T-cell (primary cell): ENCODE measurements at regions not wholly inside any gene's neighbourhood (a gene's known extent, or its start where the extent isn't known, plus 50 kb on each side); places are given as distances from the start of the nearest gene placed in this dataset.
A peak's percentile ranks its signal among the peaks of the same experiment; 100 is the strongest.

Experiments used
- ATAC-seq, 4 experiments: fragments of 200-7000 bp in 3 of 4; fragments of 150-1000 bp in 1 of 4; cut with Tn5 transposase; replicated peaks in 1 of 4; 1 replicate in 3 of 4; 2 replicates in 1 of 4; pipeline ENCODE4 v1.10.0; 2021; ENCODE audit warnings: moderate library complexity in 3 of 4, mild to moderate bottlenecking in 2 of 4, moderate number of reproducible peaks in 1 of 4
- CTCF ChIA-PET, 2 donors: fragments of 300-600 bp; sonication (Branson Sonifier 250); formaldehyde crosslinking; loops; one replicate each; lab custom pipeline; 2022; ENCODE audit warnings: antibody characterized with exemption in 2 of 2; lab: Charles Lee
- POLR2A ChIA-PET, 2 donors: fragments of 300-600 bp; sonication (Branson Sonifier 250); formaldehyde crosslinking; loops; one replicate each; lab custom pipeline; 2022; ENCODE audit warnings: antibody characterized with exemption in 2 of 2; lab: Charles Lee
- DNase-seq, 35 experiments: peaks; one replicate each; pipeline versions ENCODE4 v3.0.0 to v3.0.0-alpha.2; 2013 to 2023
- H3K27ac ChIP-seq: one replicate; pipeline ENCODE4 v1.5.1; 2013; ENCODE audit warnings: low read length
- H3K27me3 ChIP-seq, 2 experiments: replicated peaks in 1 of 2; 1 replicate in 1 of 2; 2 replicates in 1 of 2; pipeline versions ENCODE4 v1.6.1 to v1.7.0; 2013; ENCODE audit warnings: low read length in 1 of 2, mixed read lengths in 1 of 2; ENCODE audit not compliant: control insufficient read depth in 2 of 2, insufficient read depth in 2 of 2; ENCODE audit errors: extremely low read depth in 1 of 2
- H3K36me3 ChIP-seq, 2 donors: 1 replicate in 1 of 2; 2 replicates in 1 of 2; pipeline versions ENCODE4 v1.6.1 to v1.7.0; 2013; ENCODE audit warnings: low read length in 1 of 2; ENCODE audit not compliant: control insufficient read depth in 2 of 2, insufficient read depth in 1 of 2; ENCODE audit errors: extremely low read depth in 1 of 2
- H3K4me1 ChIP-seq, 2 experiments: 1 replicate in 1 of 2; 2 replicates in 1 of 2; pipeline versions ENCODE4 v1.6.1 to v1.7.0; 2013; ENCODE audit warnings: low read length in 2 of 2, mixed read lengths in 1 of 2; ENCODE audit not compliant: insufficient read depth in 2 of 2, control insufficient read depth in 1 of 2; ENCODE audit errors: extremely low read depth in 1 of 2
- H3K4me3 ChIP-seq, 2 donors: 1 replicate in 1 of 2; 2 replicates in 1 of 2; pipeline versions ENCODE4 v1.5.1 to v1.7.0; 2013; ENCODE audit warnings: mild to moderate bottlenecking in 2 of 2, low read length in 1 of 2, moderate library complexity in 1 of 2; ENCODE audit not compliant: control insufficient read depth in 1 of 2; ENCODE audit errors: extremely low read depth in 1 of 2
- H3K9me3 ChIP-seq: 2 replicates; pipeline ENCODE4 v1.7.0; 2013
- H3K27ac Mint-ChIP-seq, 2 donors: one replicate each; pipeline ENCODE4 v1.8.0; 2020 to 2021; ENCODE audit warnings: mild to moderate bottlenecking in 2 of 2, mixed read lengths in 2 of 2
- H3K27me3 Mint-ChIP-seq, 2 donors: one replicate each; pipeline ENCODE4 v1.8.0; 2021 to 2022; ENCODE audit warnings: mixed read lengths in 2 of 2
- H3K36me3 Mint-ChIP-seq: one replicate; pipeline ENCODE4 v1.8.0; 2021; ENCODE audit warnings: mixed read lengths
- H3K4me1 Mint-ChIP-seq, 3 donors: one replicate each; pipeline ENCODE4 v1.8.0; 2020 to 2022; ENCODE audit warnings: mixed read lengths in 3 of 3, mild to moderate bottlenecking in 1 of 3
- H3K4me3 Mint-ChIP-seq, 3 donors: one replicate each; pipeline ENCODE4 v1.8.0; 2020 to 2022; ENCODE audit warnings: mild to moderate bottlenecking in 3 of 3, mixed read lengths in 3 of 3, moderate library complexity in 3 of 3
- H3K9me3 Mint-ChIP-seq, 3 donors: one replicate each; pipeline ENCODE4 v1.8.0; 2020 to 2022; ENCODE audit warnings: mixed read lengths in 3 of 3
- WGBS: methylation state at CpG from one replicate; pipeline ENCODE4 v1.1.5; 2013; ENCODE audit warnings: missing lambda C conversion rate; ENCODE audit not compliant: insufficient coverage; 5-methylcytosine and 5-hydroxymethylcytosine counted together

DNA sequence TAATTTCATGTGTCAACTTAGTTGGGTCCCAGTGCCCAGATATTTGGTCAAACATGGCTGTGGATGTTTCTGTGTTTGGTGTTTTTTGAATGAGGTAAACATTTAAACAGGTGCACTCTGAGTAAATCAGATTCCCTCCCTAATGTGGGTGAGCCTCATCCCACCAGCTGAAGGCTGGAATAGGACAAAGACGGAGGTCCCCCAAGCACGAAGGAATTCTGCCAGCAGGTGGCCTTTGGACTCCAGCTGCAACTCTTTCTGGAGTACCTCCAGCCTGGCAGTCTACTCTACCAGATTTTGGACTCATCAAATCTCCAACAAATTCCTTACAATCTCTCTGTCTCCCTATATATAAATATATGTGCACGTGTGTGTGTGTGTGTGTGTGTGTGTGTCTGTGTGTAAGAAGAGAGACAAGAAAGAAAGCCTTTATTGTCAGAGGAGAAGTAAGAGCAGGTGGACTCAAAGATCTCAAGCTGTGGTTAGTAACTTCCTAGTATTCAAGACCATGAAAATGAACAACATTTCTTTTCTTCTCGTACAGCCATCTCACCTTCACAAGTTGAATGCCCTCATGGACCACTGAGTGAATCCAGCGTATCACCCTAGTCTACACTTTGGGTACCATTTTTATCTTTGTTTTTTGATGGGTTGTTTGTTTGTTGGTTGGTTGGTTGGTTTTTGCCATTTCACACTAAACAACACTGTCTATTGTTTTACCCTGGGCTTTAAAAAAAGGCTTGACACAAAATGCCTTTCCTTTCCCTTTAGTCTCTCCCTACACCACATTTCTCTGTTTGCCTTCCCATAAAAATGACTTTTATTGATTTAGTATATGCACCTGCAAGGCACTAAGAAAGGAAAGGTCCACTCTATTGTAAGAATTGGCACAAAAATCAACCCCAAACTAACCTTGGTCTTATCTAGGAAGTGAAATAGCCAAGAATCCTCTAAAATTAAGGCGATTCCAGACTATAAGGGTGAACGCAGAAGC is 118.7 kb downstream of the TENT4A start:
- 100% methylated on average over 1 of the region's 7 CpGs for WGBS
- no peaks in the 10 kb centered on the region for H3K36me3 ChIP-seq
- ATAC-seq (no peak), DNase-seq (no peak)
- H3K9me3 ChIP-seq, result no peaks in the 10 kb centered on the region
- no peak overlapping the region for H3K4me3 ChIP-seq
- no peak overlapping the region for H3K27ac Mint-ChIP-seq
- no peaks in the 10 kb centered on the region for H3K27me3 ChIP-seq
- no peak overlapping the region for H3K27ac ChIP-seq
- H3K4me1 Mint-ChIP-seq, result peaks cover 16 to 38% (median 36%) of the 10 kb centered on the region in 3 donors
- ChIA-PET CTCF (no interaction called here), POLR2A (no interaction called here)
- H3K9me3 Mint-ChIP-seq, result peaks cover 0 to 9% (median 0%) of the 10 kb centered on the region in 3 donors
- no peak overlapping the region for H3K4me3 Mint-ChIP-seq
- H3K4me1 ChIP-seq, result peaks cover 0 to 18% of the 10 kb centered on the region in 2 experiments
- H3K36me3 Mint-ChIP-seq, result no peaks in the 10 kb centered on the region
- no peaks in the 10 kb centered on the region for H3K27me3 Mint-ChIP-seq

DNA sequence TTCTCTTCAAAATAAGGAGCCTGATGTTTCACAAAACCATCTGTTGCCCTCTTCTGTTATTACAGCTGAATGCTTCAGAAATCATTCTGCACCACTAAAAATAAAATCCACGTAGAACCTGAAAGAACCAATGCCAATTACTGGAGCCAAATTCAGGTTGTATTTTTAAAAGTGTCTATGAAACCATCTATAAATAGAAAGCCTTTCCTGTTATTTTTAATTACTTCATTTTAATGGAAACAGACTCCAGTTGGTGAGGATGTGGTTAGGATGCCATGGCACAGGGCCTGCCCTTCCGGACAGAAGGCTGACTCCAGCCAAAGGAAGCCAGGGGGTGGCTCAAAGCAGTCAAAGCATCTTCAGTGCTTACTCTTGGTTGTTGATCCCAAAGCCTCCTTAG is 119.8 kb downstream of the TENT4A start:
- H3K36me3 Mint-ChIP-seq, result no peaks in the 10 kb centered on the region
- H3K4me3 Mint-ChIP-seq, result no peak overlapping the region
- H3K27me3 Mint-ChIP-seq, result peaks cover 0 to 3% of the 10 kb centered on the region in 2 donors
- no peaks in the 10 kb centered on the region for H3K9me3 ChIP-seq
- no peak overlapping the region for H3K27ac ChIP-seq
- H3K4me3 ChIP-seq, result no peak overlapping the region
- no peak for DNase-seq
- H3K27ac Mint-ChIP-seq, result no peak overlapping the region
- CTCF ChIA-PET, result no interaction called here
- 67% methylated on average over 1 of the region's 2 CpGs for WGBS
- no peaks in the 10 kb centered on the region for H3K36me3 ChIP-seq
- H3K4me1 Mint-ChIP-seq, result peaks cover 9 to 30% (median 28%) of the 10 kb centered on the region in 3 donors
- POLR2A ChIA-PET, result no interaction called here
- peaks cover 0 to 16% (median 4%) of the 10 kb centered on the region in 3 donors for H3K9me3 Mint-ChIP-seq
- H3K27me3 ChIP-seq, result no peaks in the 10 kb centered on the region
- ATAC-seq, result no peak
- H3K4me1 ChIP-seq, result peaks cover 0 to 14% of the 10 kb centered on the region in 2 experiments

DNA sequence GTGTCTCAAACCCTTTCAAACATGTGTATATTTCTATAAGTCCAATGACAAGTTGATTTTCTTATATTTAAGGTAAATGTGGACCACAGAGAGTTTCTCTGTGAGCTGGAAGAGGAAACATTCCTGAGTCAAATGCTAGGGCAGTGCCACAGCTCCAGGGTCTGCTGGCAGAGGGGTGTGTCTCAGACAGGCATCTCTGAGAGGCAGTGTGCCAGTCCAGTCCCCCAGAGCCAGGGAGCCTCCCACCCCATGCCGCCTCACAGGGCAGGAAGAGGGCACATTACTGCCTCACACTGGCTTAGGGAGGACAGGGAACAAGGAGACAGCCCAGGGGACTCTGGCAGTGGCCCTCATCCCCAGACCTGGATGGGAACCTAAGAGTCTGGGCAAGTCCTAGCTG is 120.2 kb downstream of the TENT4A start:
- WGBS, result 100% methylated on average over 1 of the region's 1 CpG
- Mint-ChIP-seq H3K27me3 (peaks cover 0 to 4% of the 10 kb centered on the region in 2 donors), H3K27ac (no peak overlapping the region), H3K9me3 (peaks cover 0 to 16% (median 4%) of the 10 kb centered on the region in 3 donors), H3K36me3 (no peaks in the 10 kb centered on the region), H3K4me1 (peaks cover 5 to 26% (median 25%) of the 10 kb centered on the region in 3 donors), H3K4me3 (no peak overlapping the region)
- Histone ChIP-seq H3K4me1 (peaks cover 0 to 14% of the 10 kb centered on the region in 2 experiments), H3K27me3 (no peaks in the 10 kb centered on the region), H3K9me3 (no peaks in the 10 kb centered on the region), H3K36me3 (no peaks in the 10 kb centered on the region), H3K4me3 (no peak overlapping the region), H3K27ac (no peak overlapping the region)
- CTCF ChIA-PET, result no interaction called here
- POLR2A ChIA-PET, result no interaction called here
- DNase-seq (no peak), ATAC-seq (no peak)

DNA sequence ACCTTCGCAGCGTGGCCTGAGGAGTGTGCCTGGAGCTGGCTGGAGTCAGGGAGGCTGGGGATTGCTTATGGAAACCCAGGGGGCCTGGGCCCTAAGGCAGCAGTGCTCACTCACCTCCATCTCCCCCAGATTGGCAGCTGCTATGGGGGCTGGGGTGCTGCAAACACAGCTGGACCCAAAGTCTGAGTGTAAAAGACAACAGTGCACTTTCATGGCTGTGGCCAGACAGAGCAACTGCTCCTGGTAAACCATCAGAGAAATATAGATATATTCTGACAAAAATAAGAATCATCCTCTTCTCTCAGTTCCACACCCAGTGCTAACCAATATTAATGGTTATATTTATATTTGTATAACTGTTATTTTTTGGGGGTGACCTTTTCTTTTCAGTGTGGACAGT is 123.9 kb downstream of the TENT4A start:
- Mint-ChIP-seq H3K27me3 (peaks cover 9% of the 10 kb centered on the region in 2 donors), H3K36me3 (no peaks in the 10 kb centered on the region), H3K27ac (no peak overlapping the region), H3K4me3 (no peak overlapping the region), H3K9me3 (peaks cover 0 to 7% (median 4%) of the 10 kb centered on the region in 3 donors), H3K4me1 (peaks cover 0 to 11% (median 8%) of the 10 kb centered on the region in 3 donors)
- Histone ChIP-seq H3K27me3 (no peaks in the 10 kb centered on the region), H3K36me3 (no peaks in the 10 kb centered on the region), H3K4me3 (no peak overlapping the region), H3K27ac (no peak overlapping the region), H3K4me1 (peaks cover 0 to 4% of the 10 kb centered on the region in 2 experiments), H3K9me3 (no peaks in the 10 kb centered on the region)
- no CpG with 5 or more reads among the region's 2 CpGs for WGBS
- ChIA-PET POLR2A (no interaction called here), CTCF (no interaction called here)
- DNase-seq, result no peak
- ATAC-seq, result no peak

DNA sequence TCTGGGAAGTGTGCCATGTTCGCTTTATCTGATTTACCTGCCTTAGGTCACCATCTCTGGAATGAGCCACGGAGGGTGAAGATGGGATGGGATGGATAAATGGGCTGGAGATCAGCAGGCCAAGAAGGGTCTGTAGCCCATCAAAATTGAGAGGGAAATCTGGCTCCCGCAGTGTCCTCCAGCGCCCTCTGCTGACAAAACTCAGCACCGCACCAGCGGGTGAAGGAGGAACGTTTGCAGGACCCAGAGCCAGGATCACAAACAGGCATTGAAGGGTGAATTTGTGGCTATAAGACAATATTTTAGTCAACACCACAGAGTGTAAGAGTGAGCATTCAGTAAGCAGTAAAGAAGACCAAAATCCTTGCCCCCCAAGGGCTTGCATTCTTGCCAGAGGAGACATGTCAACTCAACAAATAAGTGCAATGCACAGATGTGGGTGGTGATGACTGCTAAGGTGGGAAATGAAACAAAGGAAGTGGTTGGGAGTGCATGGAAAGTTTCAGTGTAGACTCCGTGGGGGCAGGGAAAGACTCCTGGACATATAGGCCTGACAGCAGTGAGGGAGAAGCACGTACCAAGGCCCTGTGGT is 124.4 kb downstream of the TENT4A start:
- Mint-ChIP-seq H3K4me1 (peaks cover 0 to 6% (median 3%) of the 10 kb centered on the region in 3 donors), H3K4me3 (no peak overlapping the region), H3K36me3 (no peaks in the 10 kb centered on the region), H3K27ac (no peak overlapping the region), H3K9me3 (peaks cover 0 to 7% (median 4%) of the 10 kb centered on the region in 3 donors), H3K27me3 (peaks cover 9% of the 10 kb centered on the region in 2 donors)
- peaks cover 0 to 4% of the 10 kb centered on the region in 2 experiments for H3K4me1 ChIP-seq
- H3K36me3 ChIP-seq, result no peaks in the 10 kb centered on the region
- WGBS, result 80% methylated on average over 4 of the region's 9 CpGs
- no peaks in the 10 kb centered on the region for H3K9me3 ChIP-seq
- ChIA-PET POLR2A (no interaction called here), CTCF (no interaction called here)
- DNase-seq (peak in 3 of 35 experiments; percentile 4 to 16 (median 6)), ATAC-seq (no peak)
- no peaks in the 10 kb centered on the region for H3K27me3 ChIP-seq
- H3K27ac ChIP-seq, result no peak overlapping the region
- no peak overlapping the region for H3K4me3 ChIP-seq

DNA sequence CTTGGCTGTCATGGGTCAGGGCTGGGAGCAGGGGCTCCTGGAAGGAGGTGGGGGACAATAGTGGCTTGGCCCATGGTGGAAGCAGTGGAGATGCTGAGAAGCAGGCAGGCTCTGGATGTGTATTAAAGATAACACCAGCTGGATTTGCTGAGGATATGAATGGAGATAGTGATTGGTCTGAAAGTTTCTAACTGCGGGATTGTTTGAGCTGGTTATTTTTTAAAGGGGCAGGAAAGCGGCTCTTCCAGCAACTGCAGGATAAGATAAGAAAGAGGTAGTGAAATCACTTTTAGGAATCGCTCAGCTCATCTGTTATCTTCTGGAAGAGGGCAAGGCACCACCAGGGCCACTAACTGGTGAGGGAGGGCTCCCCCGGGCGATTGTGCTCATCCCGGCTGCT is 125.5 kb downstream of the TENT4A start:
- no peak overlapping the region for H3K4me3 Mint-ChIP-seq
- no peaks in the 10 kb centered on the region for H3K36me3 ChIP-seq
- POLR2A ChIA-PET, result no interaction called here
- H3K9me3 ChIP-seq, result no peaks in the 10 kb centered on the region
- no peak overlapping the region for H3K4me3 ChIP-seq
- ATAC-seq (no peak), DNase-seq (no peak)
- H3K27ac Mint-ChIP-seq, result no peak overlapping the region
- no peaks in the 10 kb centered on the region for H3K4me1 ChIP-seq
- H3K36me3 Mint-ChIP-seq, result no peaks in the 10 kb centered on the region
- peaks cover 0 to 3% of the 10 kb centered on the region in 2 experiments for H3K27me3 ChIP-seq
- H3K27ac ChIP-seq, result no peak overlapping the region
- no peaks in the 10 kb centered on the region for H3K4me1 Mint-ChIP-seq
- 78% methylated on average over 6 of the region's 6 CpGs for WGBS
- peaks cover 0 to 7% (median 4%) of the 10 kb centered on the region in 3 donors for H3K9me3 Mint-ChIP-seq
- H3K27me3 Mint-ChIP-seq, result peaks cover 9% of the 10 kb centered on the region in 2 donors
- CTCF ChIA-PET, result no interaction called here
